ENCODE measurements at regions not wholly inside any gene's neighbourhood (a gene's known extent, or its start where the extent isn't known, plus 50 kb on each side); places are given as distances from the start of the nearest gene placed in this dataset.

DNA sequence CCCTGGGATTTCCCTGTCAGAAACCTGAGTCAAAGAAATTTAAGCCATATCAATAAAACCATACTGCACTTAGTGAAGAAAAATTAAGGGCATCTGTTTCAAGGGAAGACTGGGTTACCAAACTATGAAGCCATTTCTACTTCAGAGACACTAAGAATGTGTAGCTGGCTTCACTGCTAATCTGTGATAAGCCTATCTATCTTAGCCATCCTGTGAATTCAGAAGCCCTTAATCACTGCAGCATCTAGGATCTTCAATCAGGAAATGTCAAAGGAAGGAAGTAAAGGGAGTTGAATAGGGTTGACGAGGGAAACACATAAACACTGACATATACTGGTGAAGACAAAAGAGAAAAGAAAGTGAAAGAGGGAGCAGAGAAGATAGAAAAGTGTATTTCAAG, 777.6 kb upstream of the DIAPH2 start:
- peaks cover 2% of the 10 kb centered on the region; the same call in 1 of the 2 replicates for H3K27me3 Mint-ChIP-seq (ENCODE audit: insufficient read depth)
- H3K9me3 Mint-ChIP-seq = peaks cover 13% of the 10 kb centered on the region
- no peaks in the 10 kb centered on the region for H3K4me1 Mint-ChIP-seq (ENCODE audit: low read depth)
- DNase-seq = no peak
- TF ChIP-seq, protein P1, sequence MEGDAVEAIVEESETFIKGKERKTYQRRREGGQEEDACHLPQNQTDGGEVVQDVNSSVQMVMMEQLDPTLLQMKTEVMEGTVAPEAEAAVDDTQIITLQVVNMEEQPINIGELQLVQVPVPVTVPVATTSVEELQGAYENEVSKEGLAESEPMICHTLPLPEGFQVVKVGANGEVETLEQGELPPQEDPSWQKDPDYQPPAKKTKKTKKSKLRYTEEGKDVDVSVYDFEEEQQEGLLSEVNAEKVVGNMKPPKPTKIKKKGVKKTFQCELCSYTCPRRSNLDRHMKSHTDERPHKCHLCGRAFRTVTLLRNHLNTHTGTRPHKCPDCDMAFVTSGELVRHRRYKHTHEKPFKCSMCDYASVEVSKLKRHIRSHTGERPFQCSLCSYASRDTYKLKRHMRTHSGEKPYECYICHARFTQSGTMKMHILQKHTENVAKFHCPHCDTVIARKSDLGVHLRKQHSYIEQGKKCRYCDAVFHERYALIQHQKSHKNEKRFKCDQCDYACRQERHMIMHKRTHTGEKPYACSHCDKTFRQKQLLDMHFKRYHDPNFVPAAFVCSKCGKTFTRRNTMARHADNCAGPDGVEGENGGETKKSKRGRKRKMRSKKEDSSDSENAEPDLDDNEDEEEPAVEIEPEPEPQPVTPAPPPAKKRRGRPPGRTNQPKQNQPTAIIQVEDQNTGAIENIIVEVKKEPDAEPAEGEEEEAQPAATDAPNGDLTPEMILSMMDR (IDR thresholded peaks at IDR 0.05) = no peak
- H3K27ac Mint-ChIP-seq = no peak overlapping the region
- H3K4me3 Mint-ChIP-seq = no peak overlapping the region
- H3K36me3 Mint-ChIP-seq (ENCODE audit: low read depth) = no peaks in the 10 kb centered on the region

DNA sequence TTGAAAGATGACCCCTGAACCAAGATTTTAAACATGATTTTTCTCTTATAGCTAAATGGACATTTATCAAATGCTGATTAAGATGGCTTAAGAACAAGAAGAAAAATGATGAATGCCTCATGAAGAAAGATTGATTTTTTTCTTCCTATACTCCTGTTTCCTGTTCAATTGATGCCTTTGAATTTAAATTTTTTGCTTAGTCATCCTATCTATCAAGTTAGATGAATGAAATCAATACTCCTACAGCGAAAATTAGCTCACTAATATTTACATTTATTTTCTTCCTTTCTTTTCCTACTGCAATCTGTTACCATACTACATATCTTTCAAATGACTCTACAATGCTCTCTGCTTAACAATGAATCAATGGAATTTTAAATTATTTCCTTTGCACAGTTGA, 773.6 kb upstream of the DIAPH2 start:
- no peak for DNase-seq

DNA sequence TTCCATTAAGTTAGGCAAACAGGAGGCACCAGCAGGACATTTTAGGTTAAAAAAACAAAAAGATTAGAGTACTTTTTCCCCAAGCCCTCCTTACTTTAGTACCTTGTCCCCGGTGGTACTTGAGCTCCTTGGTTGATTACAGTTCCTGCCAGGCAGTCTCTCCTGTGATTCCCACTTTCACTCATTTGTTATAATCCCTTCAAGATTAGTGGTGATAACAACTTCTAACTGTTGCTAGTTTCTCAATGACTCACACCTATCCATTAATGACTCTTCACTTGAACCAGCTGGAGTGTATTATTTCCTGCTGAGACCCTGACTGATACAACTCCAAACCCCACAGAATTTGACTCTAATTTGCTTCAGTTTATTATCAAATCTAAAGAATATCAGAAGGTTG, 765.0 kb upstream of the DIAPH2 start:
- Mint-ChIP-seq H3K4me3 (no peak overlapping the region), H3K27ac (no peak overlapping the region), H3K4me1 (ENCODE audit: low read depth) (no peaks in the 10 kb centered on the region), H3K36me3 (ENCODE audit: low read depth) (no peaks in the 10 kb centered on the region), H3K9me3 (no peaks in the 10 kb centered on the region; the same call in 1 of the 2 replicates), H3K27me3 (ENCODE audit: insufficient read depth) (no peaks in the 10 kb centered on the region)
- no peak for DNase-seq
- TF ChIP-seq, protein P1 (IDR thresholded peaks at IDR 0.05) = no peak

More for the DNA sequence above, 773.6 kb upstream of the DIAPH2 start:
- Mint-ChIP-seq H3K9me3 (peaks cover 13% of the 10 kb centered on the region), H3K27ac (no peak overlapping the region), H3K4me1 (ENCODE audit: low read depth) (no peaks in the 10 kb centered on the region), H3K27me3 (ENCODE audit: insufficient read depth) (no peaks in the 10 kb centered on the region; the same call in 1 of the 2 replicates), H3K36me3 (ENCODE audit: low read depth) (no peaks in the 10 kb centered on the region), H3K4me3 (no peak overlapping the region)
- TF ChIP-seq, protein P1 (IDR thresholded peaks at IDR 0.05) = no peak

DNA sequence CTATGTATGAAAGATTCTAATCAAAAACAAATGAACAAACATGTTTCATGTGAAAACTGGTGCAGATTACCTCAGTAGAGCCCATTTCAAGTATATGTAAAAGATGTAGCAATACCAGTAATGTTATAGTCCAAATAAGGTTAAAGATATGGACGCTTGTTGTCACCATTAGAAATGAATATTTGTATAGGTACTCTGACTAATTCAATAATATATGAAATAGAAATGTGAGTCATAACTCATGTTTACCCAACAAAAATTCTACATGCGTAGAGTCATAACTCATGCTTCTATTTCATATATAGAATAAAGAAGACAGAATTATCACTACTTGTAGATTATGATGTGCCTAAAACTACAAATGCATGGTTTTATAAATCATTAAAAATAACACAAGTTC, 739.1 kb upstream of the DIAPH2 start:
- TF ChIP-seq, protein P1 (IDR thresholded peaks at IDR 0.05) = no peak
- H3K4me1 Mint-ChIP-seq (ENCODE audit: low read depth) = no peaks in the 10 kb centered on the region
- H3K9me3 Mint-ChIP-seq = no peaks in the 10 kb centered on the region; the same call in none of the 2 replicates
- no peaks in the 10 kb centered on the region for H3K27me3 Mint-ChIP-seq (ENCODE audit: insufficient read depth)
- H3K4me3 Mint-ChIP-seq = no peak overlapping the region
- H3K36me3 Mint-ChIP-seq (ENCODE audit: low read depth) = no peaks in the 10 kb centered on the region
- no peak for DNase-seq
- no peak overlapping the region for H3K27ac Mint-ChIP-seq

DNA sequence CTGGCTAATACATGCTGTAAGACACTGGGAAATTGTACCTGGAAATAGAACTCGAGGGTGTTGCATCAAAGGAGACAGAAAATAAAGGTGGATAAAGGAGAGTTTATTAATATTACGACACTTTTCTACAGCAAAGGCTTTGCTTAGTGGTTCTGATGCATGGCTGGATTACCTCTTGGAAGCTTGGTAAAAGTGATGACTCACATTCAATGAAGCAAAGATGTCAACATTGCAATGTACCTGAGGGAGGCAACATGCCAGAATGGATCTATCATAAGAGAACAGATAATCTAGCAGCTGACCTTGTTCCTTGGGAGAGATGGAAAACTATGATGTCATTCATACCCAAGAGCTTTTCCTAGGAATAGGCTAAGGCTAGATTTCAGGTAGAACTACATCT, 735.1 kb upstream of the DIAPH2 start:
- H3K9me3 Mint-ChIP-seq = no peaks in the 10 kb centered on the region; the same call in 1 of the 2 replicates
- DNase-seq = no peak
- no peaks in the 10 kb centered on the region for H3K36me3 Mint-ChIP-seq (ENCODE audit: low read depth)
- H3K27me3 Mint-ChIP-seq (ENCODE audit: insufficient read depth) = no peaks in the 10 kb centered on the region
- H3K27ac Mint-ChIP-seq = no peak overlapping the region
- no peak overlapping the region for H3K4me3 Mint-ChIP-seq
- TF ChIP-seq, protein P1 (IDR thresholded peaks at IDR 0.05) = no peak
- H3K4me1 Mint-ChIP-seq (ENCODE audit: low read depth) = no peaks in the 10 kb centered on the region

DNA sequence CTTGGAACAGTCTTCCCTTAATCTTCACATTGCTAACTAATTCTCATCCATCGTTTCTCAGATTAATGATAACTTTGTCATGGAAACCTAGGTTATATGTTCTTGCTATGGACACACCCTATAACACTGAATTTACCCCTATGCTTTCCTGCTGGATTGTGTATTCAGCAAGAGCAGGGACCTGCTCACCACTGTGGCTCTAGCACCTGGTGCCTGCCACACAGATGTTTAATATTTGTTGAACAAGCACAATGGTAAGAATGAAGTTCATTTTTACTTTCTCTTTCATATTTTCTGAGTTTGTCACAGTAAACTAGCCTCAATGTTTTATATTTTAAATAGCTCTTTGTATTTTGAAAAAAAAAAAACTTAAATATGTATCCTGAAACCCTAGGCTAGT, 734.0 kb upstream of the DIAPH2 start:
- Mint-ChIP-seq H3K4me1 (ENCODE audit: low read depth) (no peaks in the 10 kb centered on the region), H3K9me3 (peaks cover 4% of the 10 kb centered on the region; the same call in 1 of the 2 replicates)

More for the DNA sequence above, 734.0 kb upstream of the DIAPH2 start:
- TF ChIP-seq, protein P1 (IDR thresholded peaks at IDR 0.05) = no peak
- no peak overlapping the region for H3K27ac Mint-ChIP-seq
- H3K36me3 Mint-ChIP-seq (ENCODE audit: low read depth) = no peaks in the 10 kb centered on the region
- no peak overlapping the region for H3K4me3 Mint-ChIP-seq
- H3K27me3 Mint-ChIP-seq (ENCODE audit: insufficient read depth) = no peaks in the 10 kb centered on the region
- no peak for DNase-seq
